Coronary artery (tissue), 2 donors: ENCODE measurements at regions not wholly inside any gene's neighbourhood (a gene's known extent, or its start where the extent isn't known, plus 50 kb on each side); places are given as distances from the start of the nearest gene placed in this dataset.

ENCODE experiments used
- DNase-seq: peaks from one replicate; pipeline ENCODE4 v3.0.0-alpha.2; 2017; ENCODE audit warnings: low spot score
- H3K27ac ChIP-seq, 2 donors: fragments of 200-600 bp; sonication (generic); one replicate each; pipeline ENCODE4 v1.5.1; 2016 to 2019
- H3K4me3 ChIP-seq: fragments of 200-600 bp; sonication (generic); 2 replicates; pipeline ENCODE4 v1.5.1; 2016; ENCODE audit warnings: mild to moderate bottlenecking, moderate library complexity
- CTCF ChIP-seq: fragments of 200-600 bp; sonication (generic); IDR thresholded peaks from one replicate; pipeline ENCODE4 v1.5.1; 2019; ENCODE audit warnings: antibody characterized with exemption

GRCh38 chr13:68168448-68168847 lies 938.3 kb upstream of the PCDH9 start:
- no peak for DNase-seq
- H3K4me3 ChIP-seq: no peak overlapping the region
- H3K27ac ChIP-seq: no peak overlapping the region
- TF ChIP-seq CTCF: no peak

- Histone ChIP-seq H3K27ac (no peak overlapping the region), H3K4me3 (no peak overlapping the region)
- no peak for DNase-seq
- no peak for TF ChIP-seq CTCF
Observed at GRCh38 chr13:68160466-68160865, 930.3 kb upstream of the PCDH9 start.

- no peak overlapping the region for H3K27ac ChIP-seq
Observed at GRCh38 chr13:68152414-68152813, 922.3 kb upstream of the PCDH9 start.

DNA sequence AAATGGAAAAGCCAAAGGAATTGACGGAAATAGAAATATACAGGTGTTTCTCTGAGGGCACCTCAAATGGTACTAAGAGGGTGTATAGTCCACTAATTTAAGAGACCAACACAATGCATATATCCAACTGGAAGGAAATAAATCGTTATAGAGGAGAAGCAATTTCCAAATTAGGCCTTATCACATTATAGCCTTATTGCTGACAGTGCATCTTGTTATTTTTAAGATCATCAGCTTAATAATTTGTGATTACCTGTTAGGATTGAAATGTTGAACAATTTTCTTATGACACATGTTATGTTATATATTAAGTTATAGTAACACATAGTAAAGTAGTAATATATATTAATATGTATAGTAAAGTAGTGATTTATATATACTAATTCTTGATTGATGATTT lies 915.7 kb upstream of the PCDH9 start:
- Histone ChIP-seq H3K4me3 (no peak overlapping the region), H3K27ac (no peak overlapping the region)
- no peak for TF ChIP-seq CTCF
- no peak for DNase-seq

More at GRCh38 chr13:68152414-68152813, 922.3 kb upstream of the PCDH9 start:
- DNase-seq: no peak
- no peak overlapping the region for H3K4me3 ChIP-seq
- TF ChIP-seq CTCF: no peak

GRCh38 chr13:68128297-68128915 lies 898.3 kb upstream of the PCDH9 start:
- no peak for DNase-seq

DNA sequence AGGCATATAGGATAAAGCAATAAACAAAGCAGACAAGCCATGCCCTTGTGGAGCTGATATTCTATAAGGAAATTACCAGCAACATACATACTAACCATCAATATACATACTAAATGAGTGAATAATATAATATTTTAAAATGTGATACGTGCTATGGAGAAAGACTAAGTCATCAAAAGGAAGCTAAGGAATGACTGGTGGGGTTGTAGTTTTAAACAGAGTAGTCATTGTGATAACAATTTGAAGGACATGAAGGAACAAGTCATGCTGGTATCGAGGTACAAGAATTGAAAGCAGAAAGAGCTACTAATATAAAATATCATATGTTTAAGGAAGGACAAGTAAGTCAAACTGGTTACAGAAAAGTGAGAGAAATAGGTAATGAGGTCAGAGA lies 894.9 kb upstream of the PCDH9 start:
- Histone ChIP-seq H3K27ac (no peak overlapping the region), H3K4me3 (no peak overlapping the region)
- no peak for TF ChIP-seq CTCF
- DNase-seq: no peak

More at GRCh38 chr13:68128297-68128915, 898.3 kb upstream of the PCDH9 start:
- TF ChIP-seq CTCF: no peak
- Histone ChIP-seq H3K27ac (no peak overlapping the region), H3K4me3 (no peak overlapping the region)

DNA sequence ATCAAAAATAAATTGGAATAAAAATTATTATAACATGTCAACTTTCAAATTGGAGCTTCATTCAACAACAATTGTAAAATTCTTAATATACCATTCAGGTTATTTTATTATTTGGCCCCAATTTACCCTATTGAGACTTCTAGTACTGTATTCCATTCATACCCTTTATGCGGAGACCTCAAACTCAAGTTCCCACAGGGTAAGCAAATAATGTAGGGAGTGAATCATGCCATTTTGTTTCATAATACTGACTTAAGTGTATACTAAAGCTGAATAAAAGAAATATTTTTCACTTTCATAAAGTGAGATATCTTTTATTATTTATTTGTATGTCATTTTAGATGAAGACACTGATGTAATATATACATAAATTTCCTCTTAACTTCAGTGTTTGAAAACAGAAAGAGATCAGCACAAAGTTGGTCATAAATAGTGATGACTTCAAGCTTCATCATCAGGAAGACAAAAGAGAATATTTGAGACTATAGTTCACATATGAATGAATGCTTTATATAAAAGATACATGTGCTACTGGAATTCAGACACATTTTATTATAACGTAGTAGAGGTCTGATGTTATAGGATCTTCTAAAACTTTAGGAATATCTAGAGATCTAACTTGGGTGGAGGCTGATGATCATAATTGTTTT lies 894.4 kb upstream of the PCDH9 start:
- no peak overlapping the region for H3K27ac ChIP-seq
- no peak overlapping the region for H3K4me3 ChIP-seq
- no peak for DNase-seq
- no peak for TF ChIP-seq CTCF
